ENCODE measurements at regions not wholly inside any gene's neighbourhood (a gene's known extent, or its start where the extent isn't known, plus 50 kb on each side); places are given as distances from the start of the nearest gene placed in this dataset.

- Histone ChIP-seq H3K79me1 (ENCODE audit: low read depth, low read length) (no peaks in the 10 kb centered on the region), H3K4me2 (ENCODE audit: insufficient read depth in 1 of 2, low read depth in 2 of 2, low read length in 2 of 2) (no peak overlapping the region), H3K56ac (replicated peaks; ENCODE audit: insufficient read length, low read depth, low read length) (no peak overlapping the region), H3K4me3 (ENCODE audit: extremely low read depth in 1 of 4, insufficient read depth in 2 of 4, low read depth in 3 of 4, low read length in 4 of 4) (no peak overlapping the region), H3K9me3 (ENCODE audit: insufficient read depth in 2 of 2, low read depth in 1 of 2, low read length in 1 of 2) (no peaks in the 10 kb centered on the region), H2BK15ac (ENCODE audit: low read length) (no peak overlapping the region), H2BK12ac (ENCODE audit: low read depth, low read length) (no peak overlapping the region), H3K79me2 (ENCODE audit: control insufficient read depth in 1 of 2, insufficient read depth in 2 of 2, low read length in 2 of 2) (no peaks in the 10 kb centered on the region), H3K14ac (ENCODE audit: insufficient read length) (no peak overlapping the region), H3K27ac (ENCODE audit: low read depth, low read length) (no peak overlapping the region), H2BK20ac (ENCODE audit: low read length) (no peak overlapping the region), H3K27me3 (replicated peaks in 1 of 4; ENCODE audit: control insufficient read depth in 3 of 4, extremely low read depth in 1 of 4, insufficient read depth in 3 of 4, low read length in 3 of 4) (no peaks in the 10 kb centered on the region), H4K91ac (replicated peaks; ENCODE audit: insufficient read length, low read length) (no peak overlapping the region), H2AK5ac (ENCODE audit: low read depth, low read length) (no peak overlapping the region), H2AFZ (ENCODE audit: low read length) (peak overlapping the region; percentile 81), H2BK5ac (ENCODE audit: low read depth, low read length) (no peak overlapping the region), H3K23ac (ENCODE audit: insufficient read length) (no peak overlapping the region), H3K18ac (ENCODE audit: extremely low read depth, low read length) (no peak overlapping the region), H3K36me3 (ENCODE audit: control insufficient read depth in 2 of 4, insufficient read depth in 4 of 4, low read length in 3 of 4) (no peaks in the 10 kb centered on the region), H4K8ac (ENCODE audit: extremely low read depth, insufficient read depth, low read length) (no peak overlapping the region), H2BK120ac (replicated peaks; ENCODE audit: low read depth, low read length) (no peak overlapping the region), H4K20me1 (replicated peaks in 1 of 2; ENCODE audit: control insufficient read depth in 1 of 2, insufficient read depth in 2 of 2, low read length in 2 of 2) (peaks cover 0 to 3% of the 10 kb centered on the region in 2 experiments), H3K4ac (replicated peaks; ENCODE audit: insufficient read length, low read depth, low read length) (no peak overlapping the region), H3K9ac (replicated peaks in 1 of 4; ENCODE audit: extremely low read depth in 1 of 4, low read depth in 3 of 4, low read length in 3 of 4) (no peak overlapping the region), H4K5ac (ENCODE audit: insufficient read length, low read depth, low read length) (no peak overlapping the region), H3K4me1 (replicated peaks in 1 of 4; ENCODE audit: control insufficient read depth in 3 of 4, insufficient read depth in 4 of 4, low read length in 3 of 4) (no peaks in the 10 kb centered on the region), H3K23me2 (ENCODE audit: low read depth, low read length) (peaks cover 3% of the 10 kb centered on the region; the same call in 1 of the 2 replicates)
- FAIRE-seq, result no peak
- CTCF ChIA-PET (ENCODE audit: partially characterized antibody), result interaction anchor here (0.7 to 1.1 kb wide), 3 partner anchors 62 to 223 kb away, joined by 3 to 5 read pairs (median 4); no protein-coding TSS in a partner anchor
- DNase-seq (ENCODE audit: low read depth in 1 of 2, low spot score in 2 of 2), result no peak
- POLR2A ChIA-PET (ENCODE audit: partially characterized antibody), result no interaction called here
- 85% methylated on average over 5 of the region's 5 CpGs; no CpG with 5 or more reads in 1 of the 2 experiments for WGBS, 2 experiments (ENCODE audit: extremely low coverage in 1 of 2, insufficient coverage in 1 of 2, insufficient read length in 1 of 2, insufficient replicate concordance in 2 of 2, low coverage in 1 of 2, low lambda C conversion rate in 2 of 2, missing lambda C conversion rate in 1 of 2)
- TF ChIP-seq ASH2L (IDR thresholded peaks at IDR 0.05; ENCODE audit: low read length) (no peak), SIN3A (conservative IDR thresholded peaks at IDR 0.05 in 1 of 2, IDR thresholded peaks at IDR 0.05 in 1 of 2; ENCODE audit: low read depth in 1 of 2, low read length in 2 of 2) (no peak), SIX5 (IDR thresholded peaks at IDR 0.05; ENCODE audit: low read depth, low read length) (no peak), POU5F1 (IDR thresholded peaks at IDR 0.05; ENCODE audit: low read depth, low read length) (no peak), SRF (IDR thresholded peaks at IDR 0.05; ENCODE audit: low read depth, low read length) (no peak), RAD21 (IDR thresholded peaks at IDR 0.05 in 1 of 2, conservative IDR thresholded peaks at IDR 0.05 in 1 of 2; ENCODE audit: low read depth in 2 of 2, low read length in 2 of 2) (no peak), BCL11A (IDR thresholded peaks at IDR 0.05; ENCODE audit: low read depth in 2 of 2, low read length in 2 of 2) (no peak), KDM4A (IDR thresholded peaks at IDR 0.05; ENCODE audit: low read depth, low read length, severe bottlenecking) (no peak), ATF3 (IDR thresholded peaks at IDR 0.05; ENCODE audit: insufficient read depth, low read depth, low read length) (no peak), GTF2F1 (IDR thresholded peaks at IDR 0.05; ENCODE audit: borderline replicate concordance, low read depth, low read length) (no peak), TAF7 (optimal IDR thresholded peaks at IDR 0.05; ENCODE audit: borderline replicate concordance, low read depth, low read length) (no peak), HDAC6 (IDR thresholded peaks at IDR 0.05; ENCODE audit: low read depth, low read length) (no peak), TCF12 (IDR thresholded peaks at IDR 0.05; ENCODE audit: low read depth, low read length) (no peak)
These were observed 154.7 kb upstream of the SGCG start for GRCh38 chr13:23025864-23026608.
